Trophoblast cell (in vitro differentiated cells and primary cell): ENCODE measurements at regions not wholly inside any gene's neighbourhood (a gene's known extent, or its start where the extent isn't known, plus 50 kb on each side); places are given as distances from the start of the nearest gene placed in this dataset.

Source experiments
- DNase-seq, 2 donors: peaks; one replicate each; pipeline ENCODE4 v3.0.0-alpha.2; 2016
- H2AFZ ChIP-seq: 2 replicates; pipeline ENCODE4 v1.6.1; 2013; ENCODE audit warnings: low read length, moderate library complexity, mild to moderate bottlenecking; ENCODE audit not compliant: insufficient read depth, poor library complexity
- H2AK5ac ChIP-seq: 2 replicates; pipeline ENCODE4 v1.6.1; 2013; ENCODE audit warnings: mild to moderate bottlenecking, low read length
- H2BK120ac ChIP-seq: 2 replicates; pipeline ENCODE4 v1.6.1; 2013; ENCODE audit warnings: low read length, mild to moderate bottlenecking, moderate library complexity; ENCODE audit not compliant: insufficient read depth, poor library complexity
- H2BK12ac ChIP-seq: 2 replicates; pipeline ENCODE4 v1.6.1; 2013; ENCODE audit warnings: mild to moderate bottlenecking, low read length, moderate library complexity
- H2BK5ac ChIP-seq: 2 replicates; pipeline ENCODE4 v1.6.1; 2013; ENCODE audit warnings: low read length, low read depth, moderate library complexity, mild to moderate bottlenecking; ENCODE audit not compliant: poor library complexity
- H3K14ac ChIP-seq: 2 replicates; pipeline ENCODE4 v1.6.1; 2013; ENCODE audit warnings: mild to moderate bottlenecking, low read length
- H3K18ac ChIP-seq: 2 replicates; pipeline ENCODE4 v1.6.1; 2013; ENCODE audit warnings: mild to moderate bottlenecking, low read length
- H3K23ac ChIP-seq: 2 replicates; pipeline ENCODE4 v1.6.1; 2013; ENCODE audit warnings: low read length
- H3K27ac ChIP-seq: 2 replicates; pipeline ENCODE4 v1.5.1; 2013; ENCODE audit warnings: low read depth, mild to moderate bottlenecking, inconsistent platforms, low read length, moderate library complexity
- H3K27me3 ChIP-seq: 2 replicates; pipeline ENCODE4 v1.6.1; 2013; ENCODE audit warnings: inconsistent platforms, mild to moderate bottlenecking, low read length, moderate library complexity; ENCODE audit not compliant: insufficient read depth
- H3K36me3 ChIP-seq, 2 experiments: 1 replicate in 1 of 2; 2 replicates in 1 of 2; pipeline ENCODE4 v1.6.1; 2013; ENCODE audit warnings: low read length in 2 of 2, mild to moderate bottlenecking in 2 of 2, moderate library complexity in 1 of 2; ENCODE audit not compliant: insufficient read depth in 2 of 2, control insufficient read depth in 1 of 2
- H3K4ac ChIP-seq: 2 replicates; pipeline ENCODE4 v1.6.1; 2013; ENCODE audit warnings: low read depth, mild to moderate bottlenecking, low read length, moderate library complexity
- H3K4me1 ChIP-seq, 2 experiments: 1 replicate in 1 of 2; 2 replicates in 1 of 2; pipeline ENCODE4 v1.6.1; 2013; ENCODE audit warnings: low read length in 2 of 2, mild to moderate bottlenecking in 2 of 2, moderate library complexity in 1 of 2; ENCODE audit not compliant: insufficient read depth in 2 of 2, control insufficient read depth in 1 of 2
- H3K4me2 ChIP-seq: 2 replicates; pipeline ENCODE4 v1.6.1; 2013; ENCODE audit warnings: inconsistent platforms, mild to moderate bottlenecking, low read length, moderate library complexity
- H3K4me3 ChIP-seq: 2 replicates; pipeline ENCODE4 v1.5.1; 2013; ENCODE audit warnings: mild to moderate bottlenecking, low read depth, low read length, inconsistent platforms
- H3K79me1 ChIP-seq: one replicate; pipeline ENCODE4 v1.6.1; 2013; ENCODE audit warnings: low read length
- H3K79me2 ChIP-seq: 2 replicates; pipeline ENCODE4 v1.6.1; 2013; ENCODE audit warnings: low read length, mild to moderate bottlenecking; ENCODE audit not compliant: control insufficient read depth, insufficient read depth, poor library complexity
- H3K9ac ChIP-seq: 2 replicates; pipeline ENCODE4 v1.6.1; 2013; ENCODE audit warnings: mild to moderate bottlenecking, low read length
- H3K9me3 ChIP-seq: 2 replicates; pipeline ENCODE4 v1.6.1; 2013; ENCODE audit warnings: low read depth, mild to moderate bottlenecking, control low read depth, inconsistent platforms, low read length; ENCODE audit not compliant: insufficient read depth
- H4K12ac ChIP-seq: 2 replicates; pipeline ENCODE4 v1.6.1; 2013; ENCODE audit warnings: low read depth, mild to moderate bottlenecking, low read length, moderate library complexity
- H4K8ac ChIP-seq: 2 replicates; pipeline ENCODE4 v1.6.1; 2013; ENCODE audit warnings: low read depth, mild to moderate bottlenecking, low read length, moderate library complexity
- H4K91ac ChIP-seq: one replicate; pipeline ENCODE4 v1.6.1; 2013; ENCODE audit warnings: low read depth, mild to moderate bottlenecking, low read length, moderate library complexity
- WGBS: extraction: QIAGEN DNeasy Blood & Tissue Kit; methylation state at CpG from one replicate; pipeline ENCODE4 v1.1.7; 2013; ENCODE audit warnings: missing lambda C conversion rate; ENCODE audit not compliant: insufficient read length, insufficient coverage; ENCODE audit errors: extremely low coverage; 5-methylcytosine and 5-hydroxymethylcytosine counted together

GRCh38 chr3:110929816-110930215 is 141.8 kb upstream of the NECTIN3 start:
- Histone ChIP-seq H3K79me1 (no peaks in the 10 kb centered on the region), H3K4me2 (no peak overlapping the region), H3K4me1 (no peaks in the 10 kb centered on the region), H3K79me2 (no peaks in the 10 kb centered on the region), H2BK12ac (no peak overlapping the region), H3K27ac (no peak overlapping the region), H3K36me3 (no peaks in the 10 kb centered on the region), H3K14ac (no peak overlapping the region), H2AK5ac (no peak overlapping the region), H3K27me3 (no peaks in the 10 kb centered on the region), H2BK120ac (no peak overlapping the region), H2BK5ac (no peak overlapping the region), H3K18ac (no peak overlapping the region), H3K9ac (no peak overlapping the region), H3K9me3 (no peaks in the 10 kb centered on the region), H2AFZ (no peak overlapping the region), H3K4ac (no peak overlapping the region), H3K23ac (no peak overlapping the region), H4K91ac (no peak overlapping the region), H4K8ac (no peak overlapping the region), H4K12ac (no peak overlapping the region), H3K4me3 (no peak overlapping the region)
- no peak for DNase-seq

GRCh38 chr3:110932567-110932966 is 139.0 kb upstream of the NECTIN3 start:
- H3K23ac ChIP-seq, result no peak overlapping the region
- H3K79me2 ChIP-seq, result no peaks in the 10 kb centered on the region
- H3K27me3 ChIP-seq, result no peaks in the 10 kb centered on the region
- no peaks in the 10 kb centered on the region for H3K9me3 ChIP-seq
- no peaks in the 10 kb centered on the region for H3K79me1 ChIP-seq
- no peaks in the 10 kb centered on the region for H3K36me3 ChIP-seq
- H2BK12ac ChIP-seq, result no peak overlapping the region
- no peak overlapping the region for H4K8ac ChIP-seq
- H3K4me3 ChIP-seq, result no peak overlapping the region
- H3K18ac ChIP-seq, result no peak overlapping the region
- H2BK5ac ChIP-seq, result no peak overlapping the region
- H3K27ac ChIP-seq, result no peak overlapping the region
- H3K4me1 ChIP-seq, result no peaks in the 10 kb centered on the region
- H2AK5ac ChIP-seq, result no peak overlapping the region
- no peak overlapping the region for H3K9ac ChIP-seq
- H2AFZ ChIP-seq, result no peak overlapping the region
- no peak overlapping the region for H2BK120ac ChIP-seq
- H4K12ac ChIP-seq, result no peak overlapping the region
- no CpG with 5 or more reads among the region's 1 CpG for WGBS
- DNase-seq, result no peak
- H3K4me2 ChIP-seq, result no peak overlapping the region
- no peak overlapping the region for H3K4ac ChIP-seq
- no peak overlapping the region for H3K14ac ChIP-seq
- H4K91ac ChIP-seq, result no peak overlapping the region

- Histone ChIP-seq H4K12ac (no peak overlapping the region), H2BK120ac (no peak overlapping the region), H4K91ac (no peak overlapping the region), H3K9me3 (no peaks in the 10 kb centered on the region), H2BK5ac (no peak overlapping the region), H3K4me1 (no peaks in the 10 kb centered on the region), H3K23ac (no peak overlapping the region), H3K27me3 (no peaks in the 10 kb centered on the region), H3K4me2 (no peak overlapping the region), H3K79me2 (no peaks in the 10 kb centered on the region), H3K18ac (no peak overlapping the region), H2AFZ (no peak overlapping the region), H2AK5ac (no peak overlapping the region), H4K8ac (no peak overlapping the region), H3K9ac (no peak overlapping the region), H3K27ac (no peak overlapping the region), H3K79me1 (no peaks in the 10 kb centered on the region), H3K4me3 (no peak overlapping the region), H3K4ac (no peak overlapping the region), H3K36me3 (no peaks in the 10 kb centered on the region), H3K14ac (no peak overlapping the region), H2BK12ac (no peak overlapping the region)
- no peak for DNase-seq
- no CpG with 5 or more reads among the region's 4 CpGs for WGBS
These were observed 137.7 kb upstream of the NECTIN3 start for GRCh38 chr3:110933821-110934426.

DNA sequence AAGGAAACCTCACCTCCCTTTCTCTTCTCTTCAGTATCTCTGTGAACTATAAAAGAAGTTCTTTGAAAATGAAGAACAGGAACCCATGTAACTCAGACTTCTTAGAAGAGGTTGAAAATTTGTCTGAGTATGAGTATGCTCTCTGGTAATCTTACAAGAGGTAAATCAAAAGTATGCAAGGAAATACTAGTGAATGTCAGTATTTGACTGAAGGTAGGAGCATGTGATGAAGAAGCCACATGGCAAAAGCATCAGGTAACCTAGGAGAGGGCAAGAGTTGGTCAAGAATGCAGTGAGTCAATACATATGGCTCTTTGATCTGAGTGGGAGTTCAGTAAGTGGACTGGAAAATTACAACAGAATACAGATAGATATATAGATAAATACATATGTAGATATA is 133.0 kb upstream of the NECTIN3 start:
- H3K4me2 ChIP-seq, result no peak overlapping the region

More for the DNA sequence above, 133.0 kb upstream of the NECTIN3 start:
- Histone ChIP-seq H2BK120ac (no peak overlapping the region), H3K18ac (no peak overlapping the region), H2BK5ac (no peak overlapping the region), H3K4me3 (no peak overlapping the region), H2AK5ac (no peak overlapping the region), H3K4me1 (peaks cover 0 to 2% of the 10 kb centered on the region in 2 experiments), H3K27ac (no peak overlapping the region), H3K27me3 (no peaks in the 10 kb centered on the region), H3K14ac (no peak overlapping the region), H3K23ac (no peak overlapping the region), H3K79me1 (peaks cover 5% of the 10 kb centered on the region), H4K12ac (no peak overlapping the region), H3K4ac (no peak overlapping the region), H2BK12ac (no peak overlapping the region), H4K91ac (no peak overlapping the region), H4K8ac (no peak overlapping the region), H3K9ac (no peak overlapping the region), H2AFZ (no peak overlapping the region), H3K79me2 (no peaks in the 10 kb centered on the region), H3K9me3 (peaks cover 2% of the 10 kb centered on the region), H3K36me3 (no peaks in the 10 kb centered on the region)
- no peak for DNase-seq
